K562 (cell line): ENCODE measurements at regions not wholly inside any gene's neighbourhood (a gene's known extent, or its start where the extent isn't known, plus 50 kb on each side); places are given as distances from the start of the nearest gene placed in this dataset.
A peak's percentile ranks its signal among the peaks of the same experiment; 100 is the strongest.

Experiments
- CBFA2T3 ChIP-seq: fragments of 450-650 bp; IDR thresholded peaks from 2 replicates; pipeline ENCODE4 v1.6.1; 2017
- DIDO1 ChIP-seq: fragments of 450-650 bp; IDR thresholded peaks from 2 replicates; pipeline ENCODE4 v1.6.1; 2016; ENCODE audit warnings: low read depth, missing biosample characterization, missing genetic modification characterization
- NR1H2 ChIP-seq: sonication (generic); formaldehyde crosslinking; IDR thresholded peaks from 2 replicates; pipeline ENCODE4 v1.4.0; 2020; ENCODE audit warnings: mild to moderate bottlenecking, missing genetic modification reagents
- ZNF766 ChIP-seq: fragments of 200-800 bp; sonication (Bioruptor generic); conservative IDR thresholded peaks from 2 replicates; pipeline ENCODE4 v1.6.1; 2016; ENCODE audit warnings: missing genetic modification characterization, missing compliant biosample characterization
- ZNF79 ChIP-seq: fragments of 250-450 bp; sonication (Bioruptor Pico); IDR thresholded peaks from 2 replicates; pipeline ENCODE4 v1.4.0; 2020; ENCODE audit warnings: low read depth, mild to moderate bottlenecking, moderate library complexity
- TF ChIP-seq, protein P1 (sequence below): fragments of 200-600 bp; sonication (generic); IDR thresholded peaks from one replicate; pipeline ENCODE4 v1.6.1; 2012; ENCODE audit warnings: mild to moderate bottlenecking, low read depth, low read length, inconsistent platforms
- TF ChIP-seq, protein P2 (sequence below): fragments of 450-650 bp; conservative IDR thresholded peaks from 2 replicates; pipeline ENCODE4 v1.6.1; 2016; ENCODE audit warnings: missing genetic modification characterization, low read depth, mild to moderate bottlenecking, control low read depth, missing compliant biosample characterization
- TF ChIP-seq, protein P3 (sequence below): sonication (generic); formaldehyde crosslinking; IDR thresholded peaks from 2 replicates; pipeline ENCODE4 v1.8.0; 2023; ENCODE audit warnings: missing genetic modification reagents, mild to moderate bottlenecking, borderline replicate concordance

DNA sequence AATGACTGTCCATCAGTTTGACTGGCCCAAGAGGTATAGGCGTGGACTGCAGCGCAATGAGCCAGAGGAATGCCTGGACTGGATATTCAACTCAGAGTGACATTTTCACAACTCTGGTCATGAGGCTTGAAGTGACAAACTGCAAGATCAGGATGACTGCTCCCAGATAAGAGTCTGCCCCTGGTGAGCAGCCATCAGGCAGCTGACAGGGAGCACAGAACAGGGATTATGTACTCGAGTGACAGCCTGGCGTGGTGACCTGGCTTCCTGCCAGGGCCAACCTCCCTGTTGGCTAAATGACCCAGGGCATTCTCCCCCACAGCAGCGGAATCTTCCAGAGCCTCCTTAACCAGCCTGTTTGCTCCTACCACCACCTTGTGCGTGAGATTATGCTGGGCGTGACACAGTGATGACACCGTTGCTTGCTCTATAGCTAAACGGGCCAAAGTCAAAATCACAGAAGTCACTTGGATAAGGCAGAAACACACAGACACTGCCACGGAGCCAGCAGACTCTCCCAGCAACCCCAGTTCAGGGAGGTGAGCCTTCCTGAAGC is 209.1 kb upstream of the JARID2 start (continued):
- TF ChIP-seq, protein P1, sequence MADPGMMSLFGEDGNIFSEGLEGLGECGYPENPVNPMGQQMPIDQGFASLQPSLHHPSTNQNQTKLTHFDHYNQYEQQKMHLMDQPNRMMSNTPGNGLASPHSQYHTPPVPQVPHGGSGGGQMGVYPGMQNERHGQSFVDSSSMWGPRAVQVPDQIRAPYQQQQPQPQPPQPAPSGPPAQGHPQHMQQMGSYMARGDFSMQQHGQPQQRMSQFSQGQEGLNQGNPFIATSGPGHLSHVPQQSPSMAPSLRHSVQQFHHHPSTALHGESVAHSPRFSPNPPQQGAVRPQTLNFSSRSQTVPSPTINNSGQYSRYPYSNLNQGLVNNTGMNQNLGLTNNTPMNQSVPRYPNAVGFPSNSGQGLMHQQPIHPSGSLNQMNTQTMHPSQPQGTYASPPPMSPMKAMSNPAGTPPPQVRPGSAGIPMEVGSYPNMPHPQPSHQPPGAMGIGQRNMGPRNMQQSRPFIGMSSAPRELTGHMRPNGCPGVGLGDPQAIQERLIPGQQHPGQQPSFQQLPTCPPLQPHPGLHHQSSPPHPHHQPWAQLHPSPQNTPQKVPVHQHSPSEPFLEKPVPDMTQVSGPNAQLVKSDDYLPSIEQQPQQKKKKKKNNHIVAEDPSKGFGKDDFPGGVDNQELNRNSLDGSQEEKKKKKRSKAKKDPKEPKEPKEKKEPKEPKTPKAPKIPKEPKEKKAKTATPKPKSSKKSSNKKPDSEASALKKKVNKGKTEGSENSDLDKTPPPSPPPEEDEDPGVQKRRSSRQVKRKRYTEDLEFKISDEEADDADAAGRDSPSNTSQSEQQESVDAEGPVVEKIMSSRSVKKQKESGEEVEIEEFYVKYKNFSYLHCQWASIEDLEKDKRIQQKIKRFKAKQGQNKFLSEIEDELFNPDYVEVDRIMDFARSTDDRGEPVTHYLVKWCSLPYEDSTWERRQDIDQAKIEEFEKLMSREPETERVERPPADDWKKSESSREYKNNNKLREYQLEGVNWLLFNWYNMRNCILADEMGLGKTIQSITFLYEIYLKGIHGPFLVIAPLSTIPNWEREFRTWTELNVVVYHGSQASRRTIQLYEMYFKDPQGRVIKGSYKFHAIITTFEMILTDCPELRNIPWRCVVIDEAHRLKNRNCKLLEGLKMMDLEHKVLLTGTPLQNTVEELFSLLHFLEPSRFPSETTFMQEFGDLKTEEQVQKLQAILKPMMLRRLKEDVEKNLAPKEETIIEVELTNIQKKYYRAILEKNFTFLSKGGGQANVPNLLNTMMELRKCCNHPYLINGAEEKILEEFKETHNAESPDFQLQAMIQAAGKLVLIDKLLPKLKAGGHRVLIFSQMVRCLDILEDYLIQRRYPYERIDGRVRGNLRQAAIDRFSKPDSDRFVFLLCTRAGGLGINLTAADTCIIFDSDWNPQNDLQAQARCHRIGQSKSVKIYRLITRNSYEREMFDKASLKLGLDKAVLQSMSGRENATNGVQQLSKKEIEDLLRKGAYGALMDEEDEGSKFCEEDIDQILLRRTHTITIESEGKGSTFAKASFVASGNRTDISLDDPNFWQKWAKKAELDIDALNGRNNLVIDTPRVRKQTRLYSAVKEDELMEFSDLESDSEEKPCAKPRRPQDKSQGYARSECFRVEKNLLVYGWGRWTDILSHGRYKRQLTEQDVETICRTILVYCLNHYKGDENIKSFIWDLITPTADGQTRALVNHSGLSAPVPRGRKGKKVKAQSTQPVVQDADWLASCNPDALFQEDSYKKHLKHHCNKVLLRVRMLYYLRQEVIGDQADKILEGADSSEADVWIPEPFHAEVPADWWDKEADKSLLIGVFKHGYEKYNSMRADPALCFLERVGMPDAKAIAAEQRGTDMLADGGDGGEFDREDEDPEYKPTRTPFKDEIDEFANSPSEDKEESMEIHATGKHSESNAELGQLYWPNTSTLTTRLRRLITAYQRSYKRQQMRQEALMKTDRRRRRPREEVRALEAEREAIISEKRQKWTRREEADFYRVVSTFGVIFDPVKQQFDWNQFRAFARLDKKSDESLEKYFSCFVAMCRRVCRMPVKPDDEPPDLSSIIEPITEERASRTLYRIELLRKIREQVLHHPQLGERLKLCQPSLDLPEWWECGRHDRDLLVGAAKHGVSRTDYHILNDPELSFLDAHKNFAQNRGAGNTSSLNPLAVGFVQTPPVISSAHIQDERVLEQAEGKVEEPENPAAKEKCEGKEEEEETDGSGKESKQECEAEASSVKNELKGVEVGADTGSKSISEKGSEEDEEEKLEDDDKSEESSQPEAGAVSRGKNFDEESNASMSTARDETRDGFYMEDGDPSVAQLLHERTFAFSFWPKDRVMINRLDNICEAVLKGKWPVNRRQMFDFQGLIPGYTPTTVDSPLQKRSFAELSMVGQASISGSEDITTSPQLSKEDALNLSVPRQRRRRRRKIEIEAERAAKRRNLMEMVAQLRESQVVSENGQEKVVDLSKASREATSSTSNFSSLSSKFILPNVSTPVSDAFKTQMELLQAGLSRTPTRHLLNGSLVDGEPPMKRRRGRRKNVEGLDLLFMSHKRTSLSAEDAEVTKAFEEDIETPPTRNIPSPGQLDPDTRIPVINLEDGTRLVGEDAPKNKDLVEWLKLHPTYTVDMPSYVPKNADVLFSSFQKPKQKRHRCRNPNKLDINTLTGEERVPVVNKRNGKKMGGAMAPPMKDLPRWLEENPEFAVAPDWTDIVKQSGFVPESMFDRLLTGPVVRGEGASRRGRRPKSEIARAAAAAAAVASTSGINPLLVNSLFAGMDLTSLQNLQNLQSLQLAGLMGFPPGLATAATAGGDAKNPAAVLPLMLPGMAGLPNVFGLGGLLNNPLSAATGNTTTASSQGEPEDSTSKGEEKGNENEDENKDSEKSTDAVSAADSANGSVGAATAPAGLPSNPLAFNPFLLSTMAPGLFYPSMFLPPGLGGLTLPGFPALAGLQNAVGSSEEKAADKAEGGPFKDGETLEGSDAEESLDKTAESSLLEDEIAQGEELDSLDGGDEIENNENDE: no peak
- TF ChIP-seq DIDO1 (tag) (no peak), CBFA2T3 (peak; percentile 89), ZNF79 (CRISPR knock-in tag) (no peak), ZNF766 (CRISPR knock-in tag) (peak; percentile 51; the same call in 1 of the 2 replicates), NR1H2 (CRISPR knock-in tag) (no peak)
- TF ChIP-seq, protein P2, sequence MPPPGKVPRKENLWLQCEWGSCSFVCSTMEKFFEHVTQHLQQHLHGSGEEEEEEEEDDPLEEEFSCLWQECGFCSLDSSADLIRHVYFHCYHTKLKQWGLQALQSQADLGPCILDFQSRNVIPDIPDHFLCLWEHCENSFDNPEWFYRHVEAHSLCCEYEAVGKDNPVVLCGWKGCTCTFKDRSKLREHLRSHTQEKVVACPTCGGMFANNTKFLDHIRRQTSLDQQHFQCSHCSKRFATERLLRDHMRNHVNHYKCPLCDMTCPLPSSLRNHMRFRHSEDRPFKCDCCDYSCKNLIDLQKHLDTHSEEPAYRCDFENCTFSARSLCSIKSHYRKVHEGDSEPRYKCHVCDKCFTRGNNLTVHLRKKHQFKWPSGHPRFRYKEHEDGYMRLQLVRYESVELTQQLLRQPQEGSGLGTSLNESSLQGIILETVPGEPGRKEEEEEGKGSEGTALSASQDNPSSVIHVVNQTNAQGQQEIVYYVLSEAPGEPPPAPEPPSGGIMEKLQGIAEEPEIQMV: no peak
- TF ChIP-seq, protein P3, sequence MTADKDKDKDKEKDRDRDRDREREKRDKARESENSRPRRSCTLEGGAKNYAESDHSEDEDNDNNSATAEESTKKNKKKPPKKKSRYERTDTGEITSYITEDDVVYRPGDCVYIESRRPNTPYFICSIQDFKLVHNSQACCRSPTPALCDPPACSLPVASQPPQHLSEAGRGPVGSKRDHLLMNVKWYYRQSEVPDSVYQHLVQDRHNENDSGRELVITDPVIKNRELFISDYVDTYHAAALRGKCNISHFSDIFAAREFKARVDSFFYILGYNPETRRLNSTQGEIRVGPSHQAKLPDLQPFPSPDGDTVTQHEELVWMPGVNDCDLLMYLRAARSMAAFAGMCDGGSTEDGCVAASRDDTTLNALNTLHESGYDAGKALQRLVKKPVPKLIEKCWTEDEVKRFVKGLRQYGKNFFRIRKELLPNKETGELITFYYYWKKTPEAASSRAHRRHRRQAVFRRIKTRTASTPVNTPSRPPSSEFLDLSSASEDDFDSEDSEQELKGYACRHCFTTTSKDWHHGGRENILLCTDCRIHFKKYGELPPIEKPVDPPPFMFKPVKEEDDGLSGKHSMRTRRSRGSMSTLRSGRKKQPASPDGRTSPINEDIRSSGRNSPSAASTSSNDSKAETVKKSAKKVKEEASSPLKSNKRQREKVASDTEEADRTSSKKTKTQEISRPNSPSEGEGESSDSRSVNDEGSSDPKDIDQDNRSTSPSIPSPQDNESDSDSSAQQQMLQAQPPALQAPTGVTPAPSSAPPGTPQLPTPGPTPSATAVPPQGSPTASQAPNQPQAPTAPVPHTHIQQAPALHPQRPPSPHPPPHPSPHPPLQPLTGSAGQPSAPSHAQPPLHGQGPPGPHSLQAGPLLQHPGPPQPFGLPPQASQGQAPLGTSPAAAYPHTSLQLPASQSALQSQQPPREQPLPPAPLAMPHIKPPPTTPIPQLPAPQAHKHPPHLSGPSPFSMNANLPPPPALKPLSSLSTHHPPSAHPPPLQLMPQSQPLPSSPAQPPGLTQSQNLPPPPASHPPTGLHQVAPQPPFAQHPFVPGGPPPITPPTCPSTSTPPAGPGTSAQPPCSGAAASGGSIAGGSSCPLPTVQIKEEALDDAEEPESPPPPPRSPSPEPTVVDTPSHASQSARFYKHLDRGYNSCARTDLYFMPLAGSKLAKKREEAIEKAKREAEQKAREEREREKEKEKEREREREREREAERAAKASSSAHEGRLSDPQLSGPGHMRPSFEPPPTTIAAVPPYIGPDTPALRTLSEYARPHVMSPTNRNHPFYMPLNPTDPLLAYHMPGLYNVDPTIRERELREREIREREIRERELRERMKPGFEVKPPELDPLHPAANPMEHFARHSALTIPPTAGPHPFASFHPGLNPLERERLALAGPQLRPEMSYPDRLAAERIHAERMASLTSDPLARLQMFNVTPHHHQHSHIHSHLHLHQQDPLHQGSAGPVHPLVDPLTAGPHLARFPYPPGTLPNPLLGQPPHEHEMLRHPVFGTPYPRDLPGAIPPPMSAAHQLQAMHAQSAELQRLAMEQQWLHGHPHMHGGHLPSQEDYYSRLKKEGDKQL (CRISPR knock-in tag): 0 out of 2 replicates have a peak, but pooled peaks have one; percentile 45
